VCaP (cell line): ENCODE measurements at regions not wholly inside any gene's neighbourhood (a gene's known extent, or its start where the extent isn't known, plus 50 kb on each side); places are given as distances from the start of the nearest gene placed in this dataset.
"Not testable (repeated sequence)": the region's sequence is repeated elsewhere in the genome, so short reads cannot be mapped to it uniquely, and the experiment has no call there.

Experiments
- H3K27ac ChIP-seq: fragments of 450-650 bp; 2 replicates; pipeline ENCODE4 v1.5.1; 2017
- TF ChIP-seq, protein P1 (sequence below): fragments of 450-650 bp; conservative IDR thresholded peaks from 2 replicates; pipeline ENCODE4 v1.5.1; 2017; ENCODE audit warnings: mild to moderate bottlenecking, moderate library complexity

DNA sequence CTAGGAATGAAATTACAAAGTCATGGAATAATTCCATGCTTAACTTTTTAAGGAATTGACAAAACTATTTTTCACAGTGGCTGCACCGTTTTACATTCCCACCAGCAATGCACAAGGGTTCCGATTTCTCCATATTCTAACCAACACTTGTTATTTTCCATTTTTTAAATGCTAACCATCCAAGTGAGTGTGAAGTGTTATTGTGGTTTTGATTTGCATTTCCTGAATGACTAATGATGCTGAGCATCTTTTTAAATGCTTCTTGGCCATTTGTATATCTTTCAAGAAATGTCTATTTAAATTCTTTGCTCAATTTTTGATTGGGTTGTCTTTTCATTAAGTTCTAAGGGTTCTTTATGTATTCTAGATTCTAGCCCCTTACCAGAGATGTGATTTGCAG, 479.5 kb upstream of the SMARCA2 start:
- H3K27ac ChIP-seq, result no peak overlapping the region
- TF ChIP-seq, protein P1, sequence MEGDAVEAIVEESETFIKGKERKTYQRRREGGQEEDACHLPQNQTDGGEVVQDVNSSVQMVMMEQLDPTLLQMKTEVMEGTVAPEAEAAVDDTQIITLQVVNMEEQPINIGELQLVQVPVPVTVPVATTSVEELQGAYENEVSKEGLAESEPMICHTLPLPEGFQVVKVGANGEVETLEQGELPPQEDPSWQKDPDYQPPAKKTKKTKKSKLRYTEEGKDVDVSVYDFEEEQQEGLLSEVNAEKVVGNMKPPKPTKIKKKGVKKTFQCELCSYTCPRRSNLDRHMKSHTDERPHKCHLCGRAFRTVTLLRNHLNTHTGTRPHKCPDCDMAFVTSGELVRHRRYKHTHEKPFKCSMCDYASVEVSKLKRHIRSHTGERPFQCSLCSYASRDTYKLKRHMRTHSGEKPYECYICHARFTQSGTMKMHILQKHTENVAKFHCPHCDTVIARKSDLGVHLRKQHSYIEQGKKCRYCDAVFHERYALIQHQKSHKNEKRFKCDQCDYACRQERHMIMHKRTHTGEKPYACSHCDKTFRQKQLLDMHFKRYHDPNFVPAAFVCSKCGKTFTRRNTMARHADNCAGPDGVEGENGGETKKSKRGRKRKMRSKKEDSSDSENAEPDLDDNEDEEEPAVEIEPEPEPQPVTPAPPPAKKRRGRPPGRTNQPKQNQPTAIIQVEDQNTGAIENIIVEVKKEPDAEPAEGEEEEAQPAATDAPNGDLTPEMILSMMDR, result no peak

DNA sequence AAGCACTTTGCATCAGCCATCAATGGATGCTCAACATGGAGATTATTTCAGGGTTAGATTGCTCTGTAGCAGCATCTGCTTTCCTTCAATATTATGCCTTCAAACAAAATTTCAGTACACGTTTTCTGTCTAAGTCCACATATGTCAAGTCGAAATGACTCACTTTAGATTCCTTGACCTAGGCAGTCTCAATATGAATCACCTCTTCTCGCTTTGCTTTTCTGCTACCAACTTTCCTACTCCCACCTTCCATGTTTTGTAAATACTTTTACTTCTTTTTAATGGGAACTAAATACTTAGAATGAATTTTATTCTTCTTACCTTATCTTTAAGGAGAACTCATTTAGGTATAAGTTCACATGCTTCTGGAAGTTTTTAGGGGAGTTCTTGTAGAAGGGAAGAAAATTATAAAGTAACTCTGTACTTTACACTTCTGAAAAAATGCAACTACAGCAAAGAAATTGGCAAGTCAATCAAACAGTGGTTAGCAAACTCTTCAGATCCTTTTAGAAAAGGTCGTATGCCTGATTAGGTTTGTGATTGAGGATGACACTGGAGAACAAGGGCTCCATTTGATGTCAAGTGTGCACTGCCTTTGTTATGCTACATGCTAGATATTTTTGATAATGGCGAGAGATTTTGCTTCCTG, 478.5 kb upstream of the SMARCA2 start:
- no peak overlapping the region for H3K27ac ChIP-seq
- TF ChIP-seq, protein P1, result no peak

DNA sequence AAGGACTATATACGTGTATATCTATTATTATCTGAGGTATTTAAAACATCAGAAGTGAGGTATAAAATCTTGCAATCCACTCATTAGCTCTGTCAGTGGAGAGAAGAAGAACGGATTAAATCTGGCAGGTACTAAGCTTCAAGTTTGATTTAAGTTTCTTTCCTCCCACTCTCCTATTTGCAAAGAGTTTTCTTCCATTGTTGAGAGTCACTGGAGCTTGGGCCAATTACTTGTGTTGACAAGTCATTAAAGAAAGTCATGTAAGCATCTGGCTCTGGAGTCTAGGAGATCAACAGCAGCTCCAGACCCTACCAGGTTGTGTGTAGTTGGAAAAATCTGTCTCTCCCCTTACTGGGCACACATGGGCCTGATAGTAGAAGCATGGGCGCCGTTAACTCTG, 476.8 kb upstream of the SMARCA2 start:
- TF ChIP-seq, protein P1, result no peak
- no peak overlapping the region for H3K27ac ChIP-seq

DNA sequence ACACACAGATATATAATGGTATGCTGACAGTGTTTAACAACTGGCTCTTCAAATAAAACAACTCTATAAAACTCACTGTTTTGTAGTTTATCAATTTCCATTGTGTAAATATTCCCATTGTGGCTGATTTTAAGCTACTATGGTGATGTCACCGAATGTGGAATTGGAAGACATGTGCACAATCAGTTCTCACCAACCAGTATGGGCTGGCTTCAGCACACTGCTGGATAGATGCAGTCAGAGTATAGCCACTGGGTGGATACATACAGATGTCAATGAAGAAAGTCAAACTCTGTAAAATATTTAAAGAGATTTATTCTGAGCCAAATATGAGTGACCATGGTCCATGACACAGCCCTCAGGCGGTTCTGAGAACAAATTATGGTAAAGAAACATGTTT, 475.9 kb upstream of the SMARCA2 start:
- TF ChIP-seq, protein P1, result no peak
- H3K27ac ChIP-seq, result no peak overlapping the region

DNA sequence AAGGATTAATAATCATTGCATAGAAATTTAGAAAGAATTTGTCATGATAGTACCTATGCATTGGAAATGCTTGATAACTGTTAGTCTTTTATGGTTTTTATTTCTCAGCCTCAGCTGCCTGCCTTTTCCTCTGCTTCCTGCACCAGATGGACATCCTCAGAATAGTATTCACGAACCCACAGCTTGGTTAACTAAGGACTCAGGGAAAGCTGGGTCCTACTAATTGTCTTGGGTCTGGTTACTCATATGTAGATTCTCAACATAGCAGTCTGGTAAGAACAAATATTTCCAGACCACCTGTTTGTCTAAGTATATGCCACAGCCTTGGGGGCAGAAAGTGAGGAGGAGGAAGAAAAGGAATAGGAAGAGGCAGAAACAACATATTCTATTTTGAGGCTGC, 464.5 kb upstream of the SMARCA2 start:
- TF ChIP-seq, protein P1, result no peak
- H3K27ac ChIP-seq, result no peak overlapping the region

DNA sequence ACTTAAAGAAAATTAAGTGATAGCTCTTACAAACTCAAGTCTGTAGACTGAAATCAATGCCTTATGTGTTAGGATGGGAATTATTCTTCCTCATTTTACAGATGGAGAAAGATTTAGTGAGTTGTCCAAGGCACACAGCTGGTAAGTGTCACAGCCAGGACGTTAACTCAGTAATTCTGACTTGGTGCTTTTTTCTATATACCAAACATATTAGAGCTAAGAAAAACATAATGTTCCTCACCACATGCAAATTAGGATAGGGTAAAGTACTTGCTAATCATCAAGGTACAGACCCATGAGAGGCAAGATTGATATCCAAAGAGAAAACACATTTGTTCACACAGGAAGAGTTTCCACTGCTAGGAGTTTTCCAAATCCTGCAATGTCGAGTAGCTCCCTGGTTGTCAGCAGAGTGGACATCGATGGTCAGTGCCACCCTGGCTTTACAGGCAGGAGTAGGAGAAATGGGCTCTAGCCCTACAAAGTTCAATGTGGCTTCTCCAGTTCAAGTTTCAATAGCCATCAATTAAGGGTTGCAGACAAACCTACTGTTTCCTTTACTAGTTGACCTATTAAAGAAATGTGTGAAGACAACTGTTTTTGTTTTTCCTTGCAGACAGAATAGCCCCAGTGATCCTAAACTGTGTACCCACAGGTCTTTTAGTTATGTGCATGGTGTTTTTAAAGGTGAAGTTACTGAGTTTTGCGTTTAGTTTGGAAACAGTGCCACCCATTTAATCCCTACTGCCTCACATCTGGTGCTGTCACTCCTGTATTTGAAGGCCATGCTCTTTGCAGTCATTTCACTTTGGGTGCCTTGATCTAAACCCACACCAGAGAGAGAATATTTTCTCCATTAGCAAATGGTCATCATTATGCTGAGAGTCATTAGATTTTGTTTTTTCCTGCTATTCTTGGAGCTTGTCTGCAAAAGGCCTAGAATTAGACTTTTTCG, 460.8 kb upstream of the SMARCA2 start:
- TF ChIP-seq, protein P1, result no peak

DNA sequence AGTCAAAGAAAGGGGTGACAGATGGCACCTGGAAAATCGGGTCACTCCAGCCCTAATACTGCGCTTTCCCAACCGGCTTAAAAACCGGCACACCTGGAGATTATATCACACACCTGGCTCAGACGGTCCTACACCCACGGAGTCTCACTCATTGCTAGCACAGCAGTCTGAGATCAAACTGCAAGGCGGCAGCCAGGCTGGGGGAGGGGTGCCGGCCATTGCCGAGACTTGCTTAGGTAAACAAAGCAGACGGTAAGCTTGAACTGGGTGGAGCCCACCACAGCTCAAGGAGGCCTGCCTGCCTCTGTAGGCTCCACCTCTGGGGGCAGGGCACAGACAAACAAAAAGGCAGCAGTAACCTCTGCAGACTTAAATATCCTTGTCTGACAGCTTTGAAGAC, 456.5 kb upstream of the SMARCA2 start:
- not testable (repeated sequence) for H3K27ac ChIP-seq

More for the DNA sequence above, 460.8 kb upstream of the SMARCA2 start:
- H3K27ac ChIP-seq, result no peak overlapping the region

DNA sequence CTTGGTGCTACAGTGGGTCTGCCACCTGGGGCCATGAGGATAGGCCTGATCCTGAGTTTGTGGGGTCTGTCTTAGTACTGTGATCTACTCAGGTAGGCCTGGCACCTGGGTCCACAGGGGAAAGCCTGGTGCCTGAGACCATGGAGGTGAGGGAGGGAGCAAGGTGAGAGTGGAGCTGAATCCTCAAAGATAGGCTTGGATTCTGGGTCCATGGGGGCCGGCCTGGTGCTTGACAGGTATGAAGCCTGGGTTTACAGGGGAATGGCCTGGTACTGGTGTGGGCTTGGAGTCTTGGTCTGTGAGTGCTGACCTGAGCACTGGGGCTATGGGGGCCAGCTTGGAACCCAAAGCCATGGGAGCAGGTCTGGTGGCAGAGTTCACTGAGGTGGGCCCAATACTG, 439.2 kb upstream of the SMARCA2 start:
- TF ChIP-seq, protein P1, result no peak
- no peak overlapping the region for H3K27ac ChIP-seq
